Amygdala (tissue), 56 donors: ENCODE measurements at regions not wholly inside any gene's neighbourhood (a gene's known extent, or its start where the extent isn't known, plus 50 kb on each side); places are given as distances from the start of the nearest gene placed in this dataset.

Source experiments
- DNase-seq, 56 donors: peaks; one replicate each; lab custom pipeline; 2025; lab: John Stamatoyannopoulos, UW

DNA sequence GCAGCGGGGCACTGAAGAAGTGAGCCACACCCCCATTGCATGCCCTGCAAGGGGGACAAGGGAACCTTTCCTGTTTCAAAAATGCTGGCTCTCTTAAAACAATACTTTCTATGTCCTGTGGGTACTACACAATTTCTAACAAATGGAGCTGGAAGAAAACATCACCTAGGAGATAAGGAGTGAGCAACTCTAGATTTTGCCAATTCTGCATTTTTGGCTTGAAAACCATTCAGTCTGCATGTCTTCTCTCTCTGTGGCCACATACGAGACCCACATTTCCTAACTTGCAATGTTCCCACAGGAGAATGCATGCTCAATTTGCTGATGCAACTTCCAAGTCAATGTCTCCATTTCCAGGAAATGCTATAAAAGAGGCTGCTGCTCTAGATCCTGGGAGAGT, 662.0 kb downstream of the SQOR start:
- no peak for DNase-seq

DNA sequence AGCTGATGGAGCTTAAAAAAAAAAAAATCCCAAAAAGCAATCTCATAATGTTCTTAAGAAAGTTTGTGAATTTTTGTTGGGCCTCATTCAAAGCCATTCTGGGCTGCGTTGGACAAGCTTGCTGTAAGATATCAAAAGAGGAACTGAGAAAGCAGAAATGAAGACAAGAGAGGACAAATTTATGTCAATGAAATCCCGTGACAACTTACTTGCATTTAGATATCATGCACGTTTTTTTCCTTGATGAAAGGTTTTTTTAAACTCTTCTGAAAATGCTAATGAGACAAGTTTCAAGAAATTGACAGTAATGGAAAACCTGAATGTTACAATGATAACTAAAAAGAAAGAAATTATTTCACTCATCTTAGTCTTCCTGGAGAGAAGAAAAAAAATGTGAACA, 662.9 kb downstream of the SQOR start:
- DNase-seq = no peak

DNA sequence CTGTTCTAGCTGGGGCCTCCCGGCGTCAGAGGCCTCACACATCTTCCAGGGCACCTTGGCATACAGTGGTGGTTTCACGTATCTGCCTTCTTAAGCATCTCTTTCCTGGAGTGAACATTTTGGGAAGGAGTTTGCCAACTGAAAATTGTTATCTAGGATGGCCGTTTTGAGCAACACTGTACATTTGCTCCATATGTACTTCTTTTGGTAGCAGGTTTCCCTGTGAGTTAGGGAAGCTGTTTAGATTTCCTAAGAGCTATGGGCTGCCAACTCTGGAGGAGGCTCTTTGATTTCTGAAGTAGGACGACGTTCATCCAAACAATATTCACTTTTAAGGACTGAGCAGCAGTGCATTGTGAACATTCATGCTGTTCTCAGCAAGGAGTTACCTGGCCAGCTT, 665.9 kb downstream of the SQOR start:
- DNase-seq = no peak

DNA sequence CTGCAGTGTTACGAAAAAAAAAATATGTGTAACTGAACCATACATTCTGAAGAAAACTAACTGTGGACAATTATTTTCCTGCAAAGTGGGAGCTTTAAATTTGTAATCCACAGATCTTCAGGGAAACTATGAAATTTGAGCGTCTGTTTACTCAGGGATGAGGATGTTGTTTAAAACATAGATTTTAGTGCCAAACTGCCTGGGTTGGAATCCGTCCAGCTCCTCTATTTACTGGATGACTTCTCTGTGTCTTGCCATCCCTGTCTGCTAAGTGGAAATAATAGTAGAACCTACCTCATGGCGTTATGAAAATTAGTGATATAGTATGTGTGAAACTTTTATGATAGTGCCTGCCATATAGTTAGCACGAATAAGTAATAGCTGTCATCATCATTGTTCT, 666.5 kb downstream of the SQOR start:
- no peak for DNase-seq

DNA sequence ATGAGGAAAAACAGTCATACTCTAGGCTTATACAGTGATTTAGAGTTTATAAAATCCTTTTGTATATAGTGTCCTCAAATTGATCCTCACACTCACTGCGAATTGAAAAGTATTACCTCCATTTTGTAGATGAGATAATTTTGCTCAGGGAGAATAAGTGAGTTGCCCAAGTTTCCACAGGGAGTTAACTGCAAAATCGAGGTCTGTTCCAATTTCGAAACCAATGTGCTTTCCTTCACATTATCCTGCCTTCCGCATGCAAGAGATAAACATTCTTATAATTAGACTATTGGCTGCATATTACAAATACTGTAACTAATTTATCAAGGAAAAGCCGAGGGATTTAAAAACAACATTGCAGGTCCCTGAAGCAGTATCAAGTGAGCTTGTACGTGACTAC, 667.0 kb downstream of the SQOR start:
- DNase-seq = no peak

DNA sequence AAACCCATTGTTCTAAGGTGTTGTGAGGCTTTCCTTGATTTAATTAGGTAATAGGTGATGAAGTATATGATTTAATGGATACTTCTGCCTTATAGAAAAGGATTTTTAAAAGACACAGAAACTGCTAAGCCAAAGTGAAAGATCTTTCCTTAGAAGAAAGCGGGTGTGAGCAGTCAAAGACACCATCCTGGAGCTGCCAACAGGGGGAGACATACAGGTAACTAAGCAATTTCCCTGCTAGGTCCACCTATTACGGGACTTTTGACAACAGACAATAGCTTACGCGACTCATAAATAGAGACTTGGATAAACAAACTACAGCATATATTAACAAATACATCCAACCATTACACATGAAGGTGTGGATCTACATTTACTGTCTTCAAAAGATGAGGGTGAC, 669.5 kb downstream of the SQOR start:
- DNase-seq = no peak

DNA sequence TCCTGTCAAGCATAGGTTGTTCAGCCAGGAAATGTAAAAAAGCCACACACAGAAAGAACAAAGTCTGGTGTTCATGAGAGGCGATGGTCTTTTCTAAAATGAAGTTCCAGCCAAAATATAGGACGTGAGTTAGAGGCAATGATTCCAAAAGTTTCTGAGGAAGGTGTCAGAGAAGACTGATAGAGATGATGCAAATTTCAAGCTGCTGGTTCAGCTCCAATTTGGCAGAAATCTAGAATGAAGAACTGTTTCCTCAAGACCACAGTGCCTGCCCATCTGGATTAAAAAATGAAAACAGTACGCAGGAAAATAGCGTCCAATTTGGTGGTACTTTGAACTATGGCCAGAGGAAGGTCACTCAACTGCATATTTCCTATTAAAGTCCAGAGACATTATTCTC, 672.9 kb downstream of the SQOR start:
- no peak for DNase-seq

DNA sequence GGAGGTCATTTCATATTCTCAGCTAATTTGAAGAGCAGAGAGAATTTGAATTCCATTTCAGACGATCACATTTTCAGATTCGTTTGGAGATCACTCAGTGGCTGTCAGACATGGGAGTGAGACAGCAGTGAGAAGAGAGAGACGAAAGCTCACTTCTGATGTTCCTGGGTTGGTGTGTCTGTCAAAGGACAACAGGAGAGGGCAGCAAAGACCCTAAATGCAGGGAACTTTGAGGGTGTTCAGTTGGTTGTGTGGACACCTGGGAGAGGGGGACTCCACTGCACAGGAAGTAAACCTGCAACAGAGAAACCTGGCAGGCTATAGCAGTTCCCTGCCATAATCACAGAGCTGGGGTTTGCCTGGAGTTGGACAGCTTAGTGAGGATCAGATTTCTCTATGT, 675.1 kb downstream of the SQOR start:
- no peak for DNase-seq

DNA sequence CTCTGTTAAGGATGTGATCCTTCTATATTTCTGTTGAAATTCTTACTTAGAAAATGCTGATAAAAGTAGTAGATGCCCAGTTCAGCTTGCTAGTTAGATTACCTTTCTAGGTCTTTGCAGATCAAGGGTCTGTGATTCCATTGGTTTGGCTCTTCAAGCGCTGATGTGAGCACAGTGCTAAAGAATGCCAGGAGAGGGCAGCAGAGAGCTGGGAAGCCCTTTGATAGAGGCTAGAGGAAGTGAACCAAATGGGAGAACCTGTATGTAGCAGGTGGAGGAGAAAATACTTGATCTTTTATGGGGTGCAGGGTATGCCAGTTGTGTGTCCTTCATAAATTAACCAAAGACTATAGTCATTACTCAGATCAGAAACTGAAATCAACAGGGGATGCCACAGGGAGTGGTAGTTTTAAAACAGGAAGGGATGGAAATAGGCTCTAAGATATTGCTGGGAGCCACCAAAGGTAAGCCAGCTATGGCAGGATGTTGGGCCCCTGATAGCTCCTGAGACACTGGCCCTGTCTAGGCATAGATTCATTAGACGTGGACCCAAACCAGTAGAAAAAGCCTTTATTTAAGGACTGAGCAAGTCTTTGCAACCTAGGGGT, 677.4 kb downstream of the SQOR start:
- DNase-seq = peak in 47 of 56 donors; percentile 2 to 81 (median 31)

DNA sequence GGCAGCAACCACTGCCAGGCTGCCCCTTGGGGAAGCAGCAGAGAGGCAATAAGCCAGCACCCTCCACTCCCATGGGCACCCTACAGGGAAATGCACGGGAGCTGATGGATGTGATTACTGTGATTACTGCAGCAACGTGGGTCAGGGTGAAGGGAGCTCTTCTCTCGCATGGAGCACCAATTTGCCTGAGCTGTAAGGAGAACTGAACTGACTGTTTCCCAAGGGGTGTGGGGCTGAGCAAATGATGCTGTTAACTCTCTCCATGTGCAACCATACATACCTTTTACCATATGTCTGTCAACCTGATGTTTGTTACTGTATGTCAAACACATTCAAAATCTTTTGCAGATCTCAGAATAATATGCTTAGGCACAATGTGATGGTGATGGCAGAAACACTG, 680.6 kb downstream of the SQOR start:
- no peak for DNase-seq

DNA sequence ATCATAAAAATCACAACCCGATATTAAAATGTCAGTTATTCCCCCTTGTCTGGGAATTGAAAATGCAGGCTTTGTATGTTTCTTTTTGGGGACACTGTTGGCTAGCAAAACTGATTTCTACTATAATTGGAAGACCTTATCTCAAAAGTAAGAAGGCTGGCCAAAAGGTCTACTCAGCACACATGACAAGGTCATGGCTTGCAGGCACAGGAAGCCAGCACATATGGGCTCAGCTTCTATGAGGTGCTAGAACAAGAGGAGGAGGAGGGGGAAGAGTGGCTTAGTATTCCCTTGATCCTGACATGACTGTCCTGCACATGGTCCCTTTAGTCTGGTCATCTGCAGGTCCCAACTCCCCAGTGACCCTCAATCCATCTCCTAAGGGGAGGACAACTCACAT, 681.2 kb downstream of the SQOR start:
- no peak for DNase-seq

DNA sequence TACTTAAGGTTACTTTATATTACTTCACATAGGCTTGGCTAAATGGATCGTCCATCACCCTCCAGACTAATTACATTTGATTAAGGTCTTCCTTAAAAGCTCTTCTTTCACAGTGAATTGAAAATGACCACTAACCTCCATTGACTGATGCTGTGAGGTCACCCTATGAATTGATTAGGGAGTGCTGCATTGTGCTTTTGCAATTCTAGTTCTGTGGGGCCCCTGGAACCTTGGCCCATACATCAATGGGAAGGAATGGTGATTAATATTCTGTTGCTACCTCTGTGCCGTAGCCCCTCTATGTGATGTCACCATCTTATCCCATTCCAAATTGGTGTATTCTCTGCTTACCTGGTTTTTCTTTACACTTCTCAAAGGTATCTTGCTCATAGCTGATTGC, 682.2 kb downstream of the SQOR start:
- no peak for DNase-seq

DNA sequence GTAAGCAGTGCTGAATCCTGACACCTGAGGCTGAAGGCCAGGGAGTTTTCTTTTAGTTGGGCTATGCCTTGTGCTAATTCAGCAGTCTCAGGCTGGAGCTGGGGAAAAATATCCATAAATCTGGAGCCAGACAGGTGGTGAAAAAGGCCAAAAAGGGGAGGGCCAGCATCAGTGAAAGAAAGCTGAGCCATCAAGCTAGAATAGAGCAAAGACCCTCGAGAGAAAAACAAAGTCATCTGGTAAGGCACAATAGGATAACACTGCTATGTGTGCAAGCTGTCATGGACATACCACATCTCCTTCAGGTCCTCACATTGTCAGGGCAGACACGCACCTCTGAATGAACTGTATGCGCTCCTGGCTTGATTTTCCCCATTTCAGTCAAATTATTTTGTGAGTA, 687.9 kb downstream of the SQOR start:
- DNase-seq = no peak

DNA sequence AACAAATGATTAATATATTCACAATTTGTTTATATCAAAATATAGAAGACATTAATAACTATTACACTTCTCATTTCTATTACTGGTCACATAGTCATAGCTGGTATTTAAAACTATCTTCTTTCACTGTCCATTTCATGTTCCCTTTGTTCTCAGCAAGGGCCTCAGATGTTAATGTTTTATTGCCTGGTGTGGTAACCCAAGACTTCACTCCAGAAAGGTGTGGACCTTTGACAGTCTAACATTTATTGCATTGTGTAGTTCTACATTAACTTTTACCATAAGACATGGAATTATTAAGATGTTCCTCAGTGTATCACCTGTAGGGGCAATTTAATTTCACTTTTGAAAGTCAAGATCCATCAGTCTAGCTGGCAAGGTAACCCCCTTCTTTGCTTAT, 691.3 kb downstream of the SQOR start:
- no peak for DNase-seq

DNA sequence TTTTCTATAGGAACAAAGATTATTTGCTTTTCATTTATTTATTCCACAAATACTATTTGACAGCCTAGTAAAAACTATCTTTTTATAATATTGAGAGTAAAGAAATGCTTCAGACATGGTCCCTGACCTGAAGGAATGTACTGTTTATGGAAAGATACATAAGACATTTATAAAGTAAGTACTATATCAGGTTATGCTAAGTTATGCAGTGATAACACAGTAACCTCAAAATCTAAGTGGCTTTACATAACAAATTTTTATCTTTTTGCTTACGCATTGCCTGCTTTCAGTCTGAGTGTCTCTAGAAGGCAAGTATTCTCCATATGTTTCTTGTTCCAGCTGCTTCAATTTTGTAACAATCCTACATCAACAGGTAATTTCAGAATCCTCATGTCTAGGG, 694.0 kb downstream of the SQOR start:
- DNase-seq = no peak

DNA sequence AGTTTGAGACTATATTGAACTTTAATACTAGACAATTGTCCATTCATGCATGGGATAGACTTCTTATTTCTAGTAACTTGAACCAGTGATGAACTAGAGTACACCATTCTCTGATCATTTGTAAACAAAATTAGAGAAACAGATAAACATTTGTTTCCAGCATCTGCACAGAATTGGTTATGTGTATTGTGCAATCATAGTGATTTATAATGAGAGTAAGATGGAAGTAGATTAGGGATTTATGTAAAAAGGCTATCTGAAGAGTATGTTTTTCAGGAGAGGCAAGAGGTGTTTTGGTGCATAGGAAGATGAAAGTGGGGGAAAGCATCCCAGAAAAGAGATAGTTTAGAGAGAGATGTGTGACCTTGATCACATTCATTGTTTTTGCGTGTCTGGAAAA, 695.0 kb downstream of the SQOR start:
- DNase-seq = no peak

DNA sequence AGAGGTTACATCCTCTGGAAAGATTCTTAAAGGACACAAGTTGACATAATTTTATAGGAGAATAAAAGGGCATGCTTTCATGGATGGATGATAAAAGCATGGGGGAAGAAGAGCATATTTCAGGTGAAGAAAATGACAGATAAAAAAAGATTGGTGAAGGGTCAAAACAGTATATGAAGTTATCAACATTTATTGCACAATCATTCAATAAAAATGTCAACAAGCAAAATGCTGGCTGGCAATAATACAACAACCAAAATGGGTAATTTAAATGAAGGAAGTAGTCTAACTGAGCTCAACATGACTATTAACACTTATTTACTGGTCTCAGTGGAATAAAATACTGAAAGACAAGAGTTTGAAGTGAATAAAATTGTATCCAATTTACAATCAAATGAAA, 696.7 kb downstream of the SQOR start:
- DNase-seq = no peak

DNA sequence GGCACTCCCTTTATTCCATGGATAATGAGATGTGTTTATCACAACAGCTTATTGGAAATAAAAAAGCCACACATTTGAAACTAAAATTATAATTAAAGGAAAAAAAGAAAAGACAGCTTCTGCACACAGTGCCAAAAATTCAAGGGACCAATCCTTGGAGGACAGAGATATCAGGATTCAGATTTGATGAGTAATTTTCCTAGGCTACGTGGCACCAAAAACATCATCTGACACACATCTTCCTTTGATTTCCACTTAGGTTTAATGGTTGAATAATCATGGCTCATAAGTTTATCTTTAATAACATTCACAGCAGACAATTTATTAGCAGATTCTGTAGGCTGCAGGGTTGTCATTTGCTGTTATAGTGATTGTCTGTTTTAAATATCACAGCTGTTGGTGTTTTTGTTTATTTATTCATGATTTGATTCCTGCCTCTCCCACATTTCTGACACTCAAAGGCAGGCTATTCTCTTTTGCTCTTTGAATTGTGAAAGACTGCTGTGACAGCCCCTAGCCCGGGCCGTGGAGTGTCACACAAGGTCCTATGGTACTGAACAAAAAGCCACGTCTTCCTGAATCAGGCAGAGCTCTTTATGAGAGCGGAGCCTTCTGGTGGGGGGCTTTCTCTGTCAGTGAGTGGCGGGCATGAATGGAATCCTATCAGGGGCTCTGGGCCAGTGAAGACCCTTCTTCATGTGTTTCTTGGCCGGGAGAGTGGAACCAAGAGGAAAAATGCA, 708.5 kb downstream of the SQOR start:
- DNase-seq = peak in 3 of 56 donors; percentile 1 to 8 (median 1)

DNA sequence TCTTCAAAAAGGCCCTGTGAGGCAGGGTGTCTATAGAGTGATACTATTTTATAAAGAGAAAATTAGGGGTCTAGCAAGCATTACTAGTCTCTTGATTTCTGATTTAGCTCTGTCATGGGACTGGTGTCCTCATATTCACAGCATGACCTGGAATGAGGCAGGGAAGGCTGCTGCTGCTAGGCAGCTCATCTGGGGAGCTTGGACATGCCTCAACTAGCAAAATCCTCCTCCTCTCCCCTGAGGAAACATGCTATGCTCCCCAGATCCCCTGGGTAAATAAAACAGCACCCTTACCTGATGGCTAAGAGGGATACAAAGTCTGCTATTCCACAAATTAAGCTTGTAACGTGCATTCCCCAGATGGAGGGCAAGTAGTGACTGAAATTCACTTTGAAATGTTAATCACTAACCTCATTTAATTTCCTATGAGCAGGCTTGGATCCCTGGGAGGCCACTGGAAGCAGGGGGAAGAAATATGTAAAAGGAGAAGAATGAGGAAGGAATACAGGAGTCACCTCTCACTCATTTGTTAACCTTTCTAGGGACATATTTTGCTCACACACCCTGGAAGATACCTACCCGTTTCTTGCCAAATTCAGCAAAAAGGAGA, 709.4 kb downstream of the SQOR start:
- no peak for DNase-seq

DNA sequence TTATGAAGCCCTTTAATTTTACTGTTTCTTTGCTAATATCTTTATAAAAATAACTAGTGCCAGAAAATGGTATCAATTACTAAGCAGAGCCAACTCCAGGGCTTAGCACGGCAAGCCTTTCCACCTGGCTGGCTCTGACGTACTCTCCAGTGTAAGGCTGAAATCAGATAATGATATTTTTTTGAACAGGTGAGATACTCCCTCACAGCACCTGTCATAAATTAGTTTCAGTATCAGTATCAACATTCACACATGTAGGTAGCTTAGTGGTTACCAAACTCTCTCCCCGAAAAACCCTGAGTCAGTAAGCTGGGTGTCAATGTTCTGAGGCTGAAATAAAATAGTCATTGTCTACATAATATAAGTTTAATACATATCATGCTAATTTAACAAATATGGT, 710.1 kb downstream of the SQOR start:
- no peak for DNase-seq

DNA sequence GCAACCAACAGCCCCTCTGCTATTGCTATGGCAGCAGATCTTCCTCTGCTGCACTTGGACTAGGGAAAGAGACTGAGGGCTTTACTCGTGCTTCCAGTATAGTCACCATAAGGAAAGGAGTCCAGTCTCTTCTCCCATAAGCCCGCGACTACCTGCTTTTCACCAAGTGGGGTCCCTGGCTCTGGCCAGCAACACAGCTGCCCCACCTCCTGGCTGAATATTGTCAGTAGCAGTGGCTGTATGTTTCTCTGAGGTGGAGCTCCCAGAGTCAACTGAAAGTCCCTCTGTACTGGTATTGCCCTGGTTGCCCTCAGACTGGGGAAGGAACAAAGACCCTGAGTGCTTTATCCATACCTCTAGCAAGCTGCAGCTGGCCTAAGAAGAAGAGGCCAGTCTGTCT, 719.6 kb downstream of the SQOR start:
- no peak for DNase-seq

DNA sequence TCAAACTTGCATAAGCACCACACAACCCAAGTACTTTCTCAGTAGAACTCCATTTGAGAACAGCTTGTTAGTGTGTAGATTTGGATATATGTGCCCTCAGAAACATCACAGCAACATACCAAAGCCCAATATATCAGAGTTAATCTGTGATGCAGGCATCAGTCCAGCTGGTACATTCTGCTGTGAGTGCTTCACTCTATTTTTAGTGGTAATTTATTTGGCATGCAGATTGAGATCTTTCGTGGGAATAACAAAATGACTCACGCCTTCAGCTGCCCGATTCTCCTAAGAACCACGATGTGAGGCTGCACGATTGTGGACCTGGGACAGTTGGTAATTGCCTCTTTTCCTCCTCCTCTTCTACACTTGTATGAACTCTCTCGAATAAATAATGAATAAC, 730.7 kb downstream of the SQOR start:
- DNase-seq = peak in 21 of 56 donors; percentile 1 to 55 (median 18)
